Activated T-helper 17 cell treated with anti-CD3 and anti-CD28 coated beads, Interleukin-2, amount 50 U/mL, for 72 hours (primary cell): ENCODE measurements at regions not wholly inside any gene's neighbourhood (a gene's known extent, or its start where the extent isn't known, plus 50 kb on each side); places are given as distances from the start of the nearest gene placed in this dataset.

Experiments
- ATAC-seq: fragments of 150-1000 bp; cut with Tn5 transposase; replicated peaks from 2 replicates; pipeline ENCODE4 v1.10.0; 2021; ENCODE audit warnings: mild to moderate bottlenecking, moderate library complexity
- H3K27ac Mint-ChIP-seq: one replicate; pipeline ENCODE4 v1.8.0; 2022; ENCODE audit warnings: mixed read lengths
- H3K27me3 Mint-ChIP-seq: one replicate; pipeline ENCODE4 v1.8.0; 2022; ENCODE audit warnings: mixed read lengths
- H3K36me3 Mint-ChIP-seq: one replicate; pipeline ENCODE4 v1.8.0; 2022; ENCODE audit warnings: low read depth, mild to moderate bottlenecking, mixed read lengths
- H3K4me1 Mint-ChIP-seq: one replicate; pipeline ENCODE4 v1.8.0; 2022; ENCODE audit warnings: mixed read lengths
- H3K4me3 Mint-ChIP-seq: one replicate; pipeline ENCODE4 v1.8.0; 2022; ENCODE audit warnings: mild to moderate bottlenecking, mixed read lengths
- H3K9me3 Mint-ChIP-seq: one replicate; pipeline ENCODE4 v1.8.0; 2022; ENCODE audit warnings: mixed read lengths

DNA sequence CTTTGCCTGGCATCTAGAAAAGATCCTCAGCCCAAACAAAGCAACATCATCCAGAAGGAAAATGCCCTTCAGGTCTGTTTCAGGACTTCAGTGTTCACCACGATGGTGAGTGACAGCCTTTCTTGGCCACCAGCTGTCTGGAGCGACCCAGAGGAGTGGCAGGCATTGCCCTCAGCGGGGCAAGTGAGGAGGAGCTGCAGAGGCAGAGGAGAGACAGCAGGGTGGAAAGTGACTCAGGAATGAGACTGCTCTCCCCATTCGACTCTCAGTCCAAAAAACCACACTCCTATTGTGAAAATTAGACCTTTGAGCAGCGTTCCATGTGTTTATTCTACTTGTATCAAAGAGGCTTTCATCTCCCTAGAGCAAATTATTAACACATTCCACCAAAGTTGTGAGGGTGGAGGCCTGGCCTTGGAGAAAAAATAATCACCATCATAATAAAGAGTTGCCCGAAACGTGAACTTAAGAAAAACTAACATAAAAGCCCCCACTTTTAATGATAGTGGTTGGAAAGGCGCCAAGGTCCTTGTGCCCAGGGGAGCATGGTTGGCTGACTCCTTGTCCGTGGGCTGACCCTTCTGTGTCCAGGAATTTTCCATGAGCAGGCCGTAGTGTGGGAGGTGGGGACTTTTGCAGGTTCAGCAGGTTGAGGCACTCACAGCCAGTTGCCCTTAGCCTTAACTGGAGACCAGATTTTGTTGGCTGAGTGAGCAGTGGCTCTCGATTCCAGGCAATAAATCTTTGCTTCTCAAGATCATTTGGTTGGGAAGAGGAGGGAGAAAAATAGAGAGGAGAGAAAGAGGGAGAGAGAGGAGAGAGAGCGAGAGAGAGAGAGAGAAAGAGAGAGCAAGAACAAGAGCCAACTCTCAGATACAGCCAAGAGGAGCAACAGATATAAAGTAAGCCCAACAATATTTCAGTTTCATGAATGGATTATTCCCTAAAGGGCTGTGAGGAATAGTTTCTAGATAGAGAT lies 125.9 kb upstream of the ANKRD55 start:
- no peak overlapping the region for H3K27ac Mint-ChIP-seq
- no peaks in the 10 kb centered on the region for H3K36me3 Mint-ChIP-seq
- H3K9me3 Mint-ChIP-seq: peaks cover 2% of the 10 kb centered on the region
- H3K4me1 Mint-ChIP-seq: peaks cover 5% of the 10 kb centered on the region
- H3K4me3 Mint-ChIP-seq: no peak overlapping the region
- ATAC-seq: no peak
- H3K27me3 Mint-ChIP-seq: no peaks in the 10 kb centered on the region

GRCh38 chr5:56358046-56358445 lies 124.9 kb upstream of the ANKRD55 start:
- Mint-ChIP-seq H3K36me3 (no peaks in the 10 kb centered on the region), H3K27me3 (no peaks in the 10 kb centered on the region), H3K9me3 (no peaks in the 10 kb centered on the region), H3K4me3 (no peak overlapping the region), H3K4me1 (peaks cover 7% of the 10 kb centered on the region), H3K27ac (no peak overlapping the region)
- no peak for ATAC-seq

DNA sequence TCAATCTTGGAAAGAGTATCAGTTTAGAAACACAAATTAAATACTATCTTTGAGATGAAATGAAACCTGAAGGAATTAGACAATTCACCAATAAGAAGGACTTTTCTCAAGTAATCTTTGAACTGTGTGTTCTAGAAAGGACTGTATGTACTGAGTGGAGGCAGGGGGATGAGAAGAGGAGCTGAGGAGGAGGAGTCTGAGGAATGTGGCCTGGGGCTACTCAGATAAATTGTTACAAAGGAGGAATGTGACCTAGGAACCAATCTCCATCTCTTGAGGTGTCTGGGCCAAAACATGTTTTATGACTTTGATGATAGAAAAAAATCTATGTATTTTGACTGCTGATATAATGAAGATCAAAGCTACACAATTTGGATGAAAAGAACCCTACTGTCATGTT lies 124.3 kb upstream of the ANKRD55 start:
- Mint-ChIP-seq H3K27me3 (no peaks in the 10 kb centered on the region), H3K4me3 (no peak overlapping the region), H3K9me3 (no peaks in the 10 kb centered on the region), H3K27ac (no peak overlapping the region), H3K36me3 (no peaks in the 10 kb centered on the region), H3K4me1 (peaks cover 13% of the 10 kb centered on the region)
- no peak for ATAC-seq

DNA sequence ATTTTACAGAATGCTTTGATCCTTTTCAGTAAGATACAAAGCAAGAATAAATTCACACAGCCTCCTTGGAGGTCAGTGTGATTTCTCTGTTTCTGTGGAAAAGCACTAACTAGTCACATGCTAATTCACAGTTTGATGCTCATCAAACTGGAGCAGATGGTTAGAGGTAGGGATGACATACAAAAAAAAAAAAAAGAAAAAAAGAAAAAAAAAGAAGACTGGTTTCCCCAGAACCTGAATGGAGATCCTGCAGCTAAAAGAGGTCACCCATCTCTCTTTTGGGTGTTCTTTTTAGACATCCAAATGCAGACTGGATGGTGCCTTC lies 123.7 kb upstream of the ANKRD55 start:
- Mint-ChIP-seq H3K4me1 (peaks cover 15% of the 10 kb centered on the region), H3K4me3 (no peak overlapping the region), H3K36me3 (no peaks in the 10 kb centered on the region), H3K27me3 (no peaks in the 10 kb centered on the region), H3K9me3 (no peaks in the 10 kb centered on the region), H3K27ac (no peak overlapping the region)
- no peak for ATAC-seq

DNA sequence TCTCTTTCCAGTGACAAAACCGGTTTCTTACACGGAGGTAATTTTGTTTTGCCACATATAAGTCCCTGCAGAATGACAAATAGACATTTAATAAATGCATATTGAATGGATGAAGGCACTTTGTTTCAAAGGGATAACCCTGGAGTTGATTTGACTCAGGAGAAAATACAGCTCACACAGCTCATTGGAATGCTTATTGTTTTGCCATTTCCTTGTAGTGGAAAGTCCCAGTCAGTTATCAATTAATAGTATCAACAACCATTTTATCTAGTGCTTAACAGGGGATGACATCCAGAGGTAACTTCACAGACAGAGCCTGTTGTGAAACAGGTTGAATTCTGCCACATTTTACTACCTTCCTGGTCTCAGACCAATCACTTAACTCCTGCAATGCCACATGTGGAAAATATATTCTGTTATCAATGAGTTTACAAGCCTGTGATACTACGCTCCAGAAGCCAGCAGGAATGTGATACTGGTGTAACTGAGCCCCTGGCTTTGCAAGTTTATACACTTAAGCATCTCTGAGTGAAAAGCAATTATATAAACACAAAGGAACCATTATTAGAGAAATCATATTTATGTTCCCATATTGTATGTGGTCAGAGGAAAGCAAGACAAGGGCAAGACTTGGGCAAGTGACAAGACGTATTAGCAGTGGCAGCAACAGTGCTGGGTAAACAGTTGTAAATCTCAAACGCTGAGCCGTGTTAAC lies 123.1 kb upstream of the ANKRD55 start:
- H3K27me3 Mint-ChIP-seq: no peaks in the 10 kb centered on the region
- peaks cover 15% of the 10 kb centered on the region for H3K4me1 Mint-ChIP-seq
- H3K4me3 Mint-ChIP-seq: no peak overlapping the region
- no peaks in the 10 kb centered on the region for H3K36me3 Mint-ChIP-seq
- no peak for ATAC-seq
- no peak overlapping the region for H3K27ac Mint-ChIP-seq
- H3K9me3 Mint-ChIP-seq: no peaks in the 10 kb centered on the region

GRCh38 chr5:56354836-56355235 lies 121.7 kb upstream of the ANKRD55 start:
- H3K36me3 Mint-ChIP-seq: no peaks in the 10 kb centered on the region
- H3K27me3 Mint-ChIP-seq: no peaks in the 10 kb centered on the region
- H3K4me1 Mint-ChIP-seq: peaks cover 10% of the 10 kb centered on the region
- no peak for ATAC-seq
- H3K27ac Mint-ChIP-seq: no peak overlapping the region
- no peak overlapping the region for H3K4me3 Mint-ChIP-seq
- no peaks in the 10 kb centered on the region for H3K9me3 Mint-ChIP-seq

DNA sequence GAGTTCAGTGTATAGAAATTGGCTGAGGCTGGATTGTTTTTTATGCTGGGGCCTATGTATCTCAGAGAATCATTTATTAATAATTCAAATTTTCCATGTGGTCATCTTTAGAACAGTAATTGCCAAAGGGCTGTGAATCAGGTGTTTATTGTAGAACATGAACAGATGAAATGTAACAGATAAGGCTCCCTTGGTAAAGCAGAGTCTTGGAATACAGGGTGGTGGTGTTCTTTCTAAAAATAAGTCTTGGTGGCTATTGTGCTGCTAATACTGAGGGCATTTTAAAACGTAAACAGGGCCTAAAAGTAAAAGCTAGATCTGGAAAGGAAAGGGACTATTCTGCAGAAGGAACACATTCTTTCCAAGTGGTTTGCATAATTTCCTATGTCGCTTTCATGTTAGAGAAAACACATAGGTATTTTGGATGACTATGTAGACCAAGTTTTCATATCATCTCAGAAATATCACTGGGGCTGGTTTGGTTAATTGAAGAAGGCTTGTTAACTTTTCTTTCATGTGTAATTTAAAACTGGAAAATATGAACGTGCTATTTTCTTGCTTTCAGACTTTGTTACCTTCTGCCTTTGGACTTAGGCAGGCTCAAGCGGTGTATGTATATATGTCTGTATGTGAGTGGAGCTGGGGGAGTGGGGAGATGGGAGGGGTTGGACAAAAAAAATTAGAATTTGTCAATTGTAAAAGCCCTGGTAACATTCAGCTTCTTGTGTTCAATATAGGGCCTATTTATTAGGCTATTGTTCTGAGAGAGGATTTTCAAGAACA lies 119.9 kb upstream of the ANKRD55 start:
- peak overlapping the region; percentile 24 for H3K27ac Mint-ChIP-seq
- no peaks in the 10 kb centered on the region for H3K27me3 Mint-ChIP-seq
- no peaks in the 10 kb centered on the region for H3K36me3 Mint-ChIP-seq
- peaks cover 10% of the 10 kb centered on the region for H3K4me1 Mint-ChIP-seq
- ATAC-seq: peak; percentile 45
- no peaks in the 10 kb centered on the region for H3K9me3 Mint-ChIP-seq
- no peak overlapping the region for H3K4me3 Mint-ChIP-seq

DNA sequence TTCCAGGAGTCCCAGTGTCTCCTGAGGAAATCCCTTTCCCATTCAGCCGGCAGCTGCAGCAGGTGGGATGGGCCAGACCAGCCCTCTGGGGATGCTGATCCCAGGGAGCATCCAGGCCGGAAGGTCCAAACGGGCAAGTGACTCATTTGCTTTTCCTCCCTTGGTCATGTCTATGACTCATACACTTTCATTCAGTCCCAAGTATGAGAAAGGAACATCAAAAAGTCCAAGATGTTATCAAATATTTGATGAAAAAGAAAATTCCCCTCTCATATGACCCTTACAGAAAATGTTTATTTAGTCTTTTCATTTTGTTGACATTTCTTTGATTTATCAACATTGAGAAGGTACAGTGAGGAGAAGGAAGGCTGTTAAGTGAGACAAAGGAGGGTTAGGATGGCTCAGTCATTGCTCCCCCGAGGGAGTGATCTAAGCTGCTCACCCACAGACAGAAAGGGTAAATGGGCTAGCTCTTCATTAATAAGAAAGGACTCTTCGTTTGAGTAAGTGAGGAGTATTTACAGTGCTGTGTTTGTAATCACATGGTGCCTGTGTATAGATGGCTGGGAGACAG lies 117.6 kb upstream of the ANKRD55 start:
- Mint-ChIP-seq H3K27me3 (no peaks in the 10 kb centered on the region), H3K36me3 (no peaks in the 10 kb centered on the region), H3K4me1 (peaks cover 10% of the 10 kb centered on the region), H3K4me3 (no peak overlapping the region), H3K27ac (no peak overlapping the region), H3K9me3 (no peaks in the 10 kb centered on the region)
- peak; percentile 69 for ATAC-seq

- H3K9me3 Mint-ChIP-seq: no peaks in the 10 kb centered on the region
- H3K27me3 Mint-ChIP-seq: no peaks in the 10 kb centered on the region
- no peak overlapping the region for H3K4me3 Mint-ChIP-seq
- no peak overlapping the region for H3K27ac Mint-ChIP-seq
- no peaks in the 10 kb centered on the region for H3K36me3 Mint-ChIP-seq
- peaks cover 10% of the 10 kb centered on the region for H3K4me1 Mint-ChIP-seq
- no peak for ATAC-seq
Observed at GRCh38 chr5:56350011-56350596, 117.0 kb upstream of the ANKRD55 start.

DNA sequence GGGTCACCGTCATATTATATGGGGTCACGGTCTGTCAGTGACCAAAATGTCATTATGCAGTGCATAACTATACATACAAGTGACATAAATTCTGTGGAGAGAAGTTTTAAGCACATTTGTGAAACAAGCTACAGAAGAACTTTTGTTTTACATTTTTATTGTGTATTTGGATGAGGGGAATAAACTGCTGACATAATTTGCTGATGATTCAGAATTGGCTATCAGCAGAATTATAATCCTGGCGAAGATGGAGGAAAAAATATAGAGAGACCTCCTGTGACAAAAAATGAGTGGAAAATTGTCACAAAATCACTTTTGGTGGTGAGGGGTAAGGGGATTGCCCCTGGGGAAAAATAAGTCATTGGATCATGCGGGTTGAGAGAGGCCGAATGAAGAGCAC lies 116.3 kb upstream of the ANKRD55 start:
- Mint-ChIP-seq H3K4me3 (no peak overlapping the region), H3K4me1 (peaks cover 10% of the 10 kb centered on the region), H3K9me3 (no peaks in the 10 kb centered on the region), H3K27ac (no peak overlapping the region), H3K27me3 (no peaks in the 10 kb centered on the region), H3K36me3 (no peaks in the 10 kb centered on the region)
- ATAC-seq: no peak

DNA sequence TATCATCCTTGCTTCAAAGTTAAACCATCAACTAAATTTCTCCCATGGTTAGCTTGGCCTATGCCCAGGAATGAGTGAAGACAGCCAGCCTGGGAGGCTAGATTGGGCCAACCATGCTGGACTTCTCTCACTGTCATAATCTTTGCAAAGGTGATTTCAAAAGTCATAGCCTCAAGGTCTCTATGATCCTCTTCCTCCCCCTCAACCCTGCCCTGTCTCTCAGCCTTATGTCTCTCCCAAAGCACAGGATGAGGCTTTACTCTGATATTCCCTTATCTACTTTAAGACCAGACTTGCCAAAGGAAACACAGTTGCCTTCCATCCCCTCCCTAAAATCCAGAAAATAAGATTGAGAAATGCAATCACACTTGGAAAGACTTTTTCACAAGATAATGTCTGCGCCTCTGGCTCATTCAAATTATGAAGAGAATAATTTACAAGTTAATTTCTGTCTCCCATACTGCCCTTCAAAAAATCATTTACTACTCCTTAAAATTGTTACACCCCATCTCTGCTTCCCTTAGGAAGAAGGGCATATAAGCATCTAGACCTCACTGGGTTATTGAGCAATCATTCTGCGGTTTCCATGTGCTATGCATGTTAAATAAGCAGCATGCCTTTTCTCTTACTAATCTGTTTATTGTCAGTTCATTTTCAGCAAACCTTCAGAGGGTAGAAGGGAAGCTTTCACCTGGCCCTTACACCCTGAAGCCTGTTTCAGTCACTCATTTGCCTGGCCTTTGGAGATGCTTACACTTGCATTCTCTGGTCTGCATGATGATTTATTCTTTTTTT lies 113.8 kb upstream of the ANKRD55 start:
- Mint-ChIP-seq H3K4me3 (no peak overlapping the region), H3K27ac (no peak overlapping the region), H3K36me3 (no peaks in the 10 kb centered on the region), H3K9me3 (no peaks in the 10 kb centered on the region), H3K4me1 (no peaks in the 10 kb centered on the region), H3K27me3 (no peaks in the 10 kb centered on the region)
- ATAC-seq: no peak

DNA sequence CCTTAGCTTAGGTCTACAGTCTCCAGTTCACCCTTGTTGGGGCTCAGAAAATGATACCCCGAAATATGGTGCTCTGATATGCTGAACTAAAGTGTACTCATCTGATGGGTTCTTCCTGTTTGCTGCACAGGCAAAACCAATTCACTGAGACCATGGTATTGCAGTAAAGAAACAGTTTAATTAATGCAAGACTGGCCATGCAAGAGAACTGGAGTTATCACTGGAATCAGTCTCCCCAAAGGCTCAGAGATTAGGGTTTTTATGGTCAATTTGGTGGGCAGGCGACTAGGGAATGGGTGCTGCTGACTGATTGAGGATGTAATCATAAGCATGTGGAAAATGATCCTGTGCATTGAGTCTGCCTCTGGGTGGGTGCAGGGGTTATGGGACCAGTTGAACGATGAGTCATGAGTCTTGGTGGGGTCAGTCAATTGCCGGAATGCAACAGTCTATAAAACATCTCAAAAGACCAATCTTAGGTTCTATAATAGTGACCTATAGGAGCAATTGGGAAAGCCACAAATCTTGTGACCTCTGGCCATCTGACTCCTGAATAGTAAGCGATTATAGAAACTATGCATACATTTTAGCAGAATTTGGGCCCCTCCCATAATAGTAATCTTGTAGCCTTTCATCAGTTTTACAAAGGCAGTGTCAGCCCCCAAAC lies 113.0 kb upstream of the ANKRD55 start:
- ATAC-seq: no peak
- H3K9me3 Mint-ChIP-seq: no peaks in the 10 kb centered on the region
- no peaks in the 10 kb centered on the region for H3K36me3 Mint-ChIP-seq
- no peak overlapping the region for H3K27ac Mint-ChIP-seq
- H3K27me3 Mint-ChIP-seq: no peaks in the 10 kb centered on the region
- no peaks in the 10 kb centered on the region for H3K4me1 Mint-ChIP-seq
- H3K4me3 Mint-ChIP-seq: no peak overlapping the region

GRCh38 chr5:56345352-56345751 lies 112.2 kb upstream of the ANKRD55 start:
- Mint-ChIP-seq H3K27ac (no peak overlapping the region), H3K9me3 (no peaks in the 10 kb centered on the region), H3K27me3 (no peaks in the 10 kb centered on the region), H3K4me3 (no peak overlapping the region), H3K4me1 (no peaks in the 10 kb centered on the region), H3K36me3 (no peaks in the 10 kb centered on the region)
- no peak for ATAC-seq
